ENCODE measurements at regions not wholly inside any gene's neighbourhood (a gene's known extent, or its start where the extent isn't known, plus 50 kb on each side); places are given as distances from the start of the nearest gene placed in this dataset.

GRCh38 chr4:136526517-136526916 is 1005.8 kb downstream of the PCDH18 start:
- Histone ChIP-seq H3K27ac (ENCODE audit: low read depth, low read length) (no peak overlapping the region), H3K9me3 (ENCODE audit: control insufficient read depth, insufficient read depth, low read length) (no peaks in the 10 kb centered on the region), H3K27me3 (ENCODE audit: control insufficient read depth, insufficient read depth, low read length) (no peaks in the 10 kb centered on the region), H3K4me3 (ENCODE audit: low read depth, low read length) (no peak overlapping the region)
- ChIA-PET POLR2A (no interaction called here), CTCF (no interaction called here)
- DNase-seq (ENCODE audit: low read depth, low spot score), result no peak
- TF ChIP-seq, protein P1, sequence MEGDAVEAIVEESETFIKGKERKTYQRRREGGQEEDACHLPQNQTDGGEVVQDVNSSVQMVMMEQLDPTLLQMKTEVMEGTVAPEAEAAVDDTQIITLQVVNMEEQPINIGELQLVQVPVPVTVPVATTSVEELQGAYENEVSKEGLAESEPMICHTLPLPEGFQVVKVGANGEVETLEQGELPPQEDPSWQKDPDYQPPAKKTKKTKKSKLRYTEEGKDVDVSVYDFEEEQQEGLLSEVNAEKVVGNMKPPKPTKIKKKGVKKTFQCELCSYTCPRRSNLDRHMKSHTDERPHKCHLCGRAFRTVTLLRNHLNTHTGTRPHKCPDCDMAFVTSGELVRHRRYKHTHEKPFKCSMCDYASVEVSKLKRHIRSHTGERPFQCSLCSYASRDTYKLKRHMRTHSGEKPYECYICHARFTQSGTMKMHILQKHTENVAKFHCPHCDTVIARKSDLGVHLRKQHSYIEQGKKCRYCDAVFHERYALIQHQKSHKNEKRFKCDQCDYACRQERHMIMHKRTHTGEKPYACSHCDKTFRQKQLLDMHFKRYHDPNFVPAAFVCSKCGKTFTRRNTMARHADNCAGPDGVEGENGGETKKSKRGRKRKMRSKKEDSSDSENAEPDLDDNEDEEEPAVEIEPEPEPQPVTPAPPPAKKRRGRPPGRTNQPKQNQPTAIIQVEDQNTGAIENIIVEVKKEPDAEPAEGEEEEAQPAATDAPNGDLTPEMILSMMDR (IDR thresholded peaks at IDR 0.05; ENCODE audit: low read depth, low read length), result no peak

- H3K9me3 ChIP-seq (ENCODE audit: control insufficient read depth, insufficient read depth, low read length), result no peaks in the 10 kb centered on the region
- ChIA-PET POLR2A (no interaction called here), CTCF (no interaction called here)
- H3K27ac ChIP-seq (ENCODE audit: low read depth, low read length), result no peak overlapping the region
- TF ChIP-seq, protein P1 (IDR thresholded peaks at IDR 0.05; ENCODE audit: low read depth, low read length), result no peak
- DNase-seq (ENCODE audit: low read depth, low spot score), result no peak
- no peak overlapping the region for H3K4me3 ChIP-seq (ENCODE audit: low read depth, low read length)
- H3K27me3 ChIP-seq (ENCODE audit: control insufficient read depth, insufficient read depth, low read length), result no peaks in the 10 kb centered on the region
Measured at GRCh38 chr4:136524039-136524438, 1008.3 kb downstream of the PCDH18 start.

DNA sequence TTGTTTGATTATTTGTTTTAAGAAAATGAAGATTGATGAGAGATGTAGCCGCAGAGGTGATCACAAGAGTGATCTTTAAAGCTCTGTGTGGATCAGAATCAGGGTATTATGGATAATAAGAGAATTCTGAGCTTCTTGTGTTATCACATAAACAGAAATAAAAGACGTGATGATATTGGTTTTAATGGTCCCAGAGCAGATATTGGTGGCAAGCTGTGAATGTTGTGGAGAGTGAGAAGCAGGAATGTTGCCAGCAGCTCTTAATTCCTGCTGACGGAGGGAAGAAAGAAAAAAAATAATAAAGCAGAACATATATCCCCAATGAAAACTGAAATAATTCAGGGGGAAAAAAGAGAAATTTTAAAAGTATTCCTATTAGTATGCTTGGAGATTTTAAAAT is 1015.9 kb downstream of the PCDH18 start:
- ChIA-PET POLR2A (no interaction called here), CTCF (interaction anchor here (0.8 kb wide), 1 partner anchor 132 kb away, joined by 3 read pairs; no protein-coding TSS in a partner anchor)
- no peak for DNase-seq (ENCODE audit: low read depth, low spot score)
- H3K9me3 ChIP-seq (ENCODE audit: control insufficient read depth, insufficient read depth, low read length), result no peaks in the 10 kb centered on the region
- no peak overlapping the region for H3K4me3 ChIP-seq (ENCODE audit: low read depth, low read length)
- TF ChIP-seq, protein P1 (IDR thresholded peaks at IDR 0.05; ENCODE audit: low read depth, low read length), result no peak
- H3K27me3 ChIP-seq (ENCODE audit: control insufficient read depth, insufficient read depth, low read length), result no peaks in the 10 kb centered on the region
- H3K27ac ChIP-seq (ENCODE audit: low read depth, low read length), result no peak overlapping the region

GRCh38 chr4:136505020-136505419 is 1027.3 kb downstream of the PCDH18 start:
- POLR2A ChIA-PET, result no interaction called here

DNA sequence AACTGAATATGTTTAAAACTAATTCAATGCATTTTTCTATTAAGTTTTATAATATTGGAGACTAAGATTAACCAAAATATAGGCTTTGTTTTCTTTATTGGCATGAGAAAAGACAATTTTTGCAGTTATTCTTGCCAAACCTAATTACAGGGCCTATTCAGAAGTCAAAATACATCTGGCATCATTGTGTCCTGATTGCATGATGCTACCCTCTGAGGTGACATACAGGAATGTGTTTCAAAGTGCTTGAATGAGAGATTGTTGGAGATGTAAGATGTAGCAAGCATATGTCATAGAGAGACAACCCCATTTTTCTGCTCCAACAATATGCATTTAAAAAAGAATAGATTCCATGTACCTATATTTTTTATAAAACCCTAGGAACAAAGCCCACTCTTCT is 1036.4 kb downstream of the PCDH18 start:
- Histone ChIP-seq H3K27ac (ENCODE audit: low read depth, low read length) (no peak overlapping the region), H3K9me3 (ENCODE audit: control insufficient read depth, insufficient read depth, low read length) (no peaks in the 10 kb centered on the region), H3K27me3 (ENCODE audit: control insufficient read depth, insufficient read depth, low read length) (no peaks in the 10 kb centered on the region), H3K4me3 (ENCODE audit: low read depth, low read length) (no peak overlapping the region)
- TF ChIP-seq, protein P1 (IDR thresholded peaks at IDR 0.05; ENCODE audit: low read depth, low read length), result no peak
- ChIA-PET CTCF (no interaction called here), POLR2A (no interaction called here)
- DNase-seq (ENCODE audit: low read depth, low spot score), result no peak

More at GRCh38 chr4:136505020-136505419, 1027.3 kb downstream of the PCDH18 start:
- CTCF ChIA-PET, result no interaction called here
- TF ChIP-seq, protein P1 (IDR thresholded peaks at IDR 0.05; ENCODE audit: low read depth, low read length), result no peak
- Histone ChIP-seq H3K27ac (ENCODE audit: low read depth, low read length) (no peak overlapping the region), H3K4me3 (ENCODE audit: low read depth, low read length) (no peak overlapping the region), H3K9me3 (ENCODE audit: control insufficient read depth, insufficient read depth, low read length) (no peaks in the 10 kb centered on the region), H3K27me3 (ENCODE audit: control insufficient read depth, insufficient read depth, low read length) (no peaks in the 10 kb centered on the region)
- no peak for DNase-seq (ENCODE audit: low read depth, low spot score)
